HepG2 (cell line): ENCODE measurements at regions not wholly inside any gene's neighbourhood (a gene's known extent, or its start where the extent isn't known, plus 50 kb on each side); places are given as distances from the start of the nearest gene placed in this dataset.

Experiments
- ATAC-seq: fragments of 200-7000 bp; cut with Tn5 transposase; 3 replicates; pipeline ENCODE4 v1.9.1; 2020; ENCODE audit warnings: mild to moderate bottlenecking, moderate library complexity
- BruUV-seq: library from RNA; stranded (reverse); fragments of 400-500 nt; replicated peaks from 2 replicates; lab custom pipeline; 2021; lab: Mats Ljungman, UMichigan
- CTCF ChIA-PET: fragments of 300-600 bp; formaldehyde crosslinking; extraction: SDS; loops from one replicate; lab custom pipeline; 2021; ENCODE audit warnings: low total read pairs, inconsistent platforms, low intra/inter-chr PET ratio; lab: Yijun Ruan, JAX
- POLR2A ChIA-PET: fragments of 350-600 bp; sonication (Branson Sonifier 250); formaldehyde crosslinking; loops from one replicate; lab custom pipeline; 2020; ENCODE audit warnings: antibody characterized with exemption, inconsistent platforms; lab: Yijun Ruan, JAX
- DNase-seq: peaks from one replicate; pipeline ENCODE4 v3.0.0-alpha.2; 2015; ENCODE audit warnings: low spot score
- FAIRE-seq: peaks from 3 replicates; lab custom pipeline; 2011; peaks lifted over from hg19 to GRCh38; lab: Jason Lieb, UNC
- H2AFZ ChIP-seq: one replicate; pipeline ENCODE4 v1.6.1; 2011; ENCODE audit warnings: low read length, inconsistent platforms
- H3K27ac ChIP-seq: fragments of 300-600 bp; 3 replicates; pipeline ENCODE4 v1.8.0; 2011; ENCODE audit warnings: mixed run types, mild to moderate bottlenecking, mixed read lengths, low read length, inconsistent platforms; ENCODE audit not compliant: insufficient read depth; ENCODE audit errors: extremely low read length
- H3K27me3 ChIP-seq, 2 experiments: fragments of 200-600 bp in 1 of 2; 2 replicates in 1 of 2; 3 replicates in 1 of 2; pipeline versions ENCODE4 v1.6.0 to v1.8.0; 2011; ENCODE audit warnings: low read length in 2 of 2, mild to moderate bottlenecking in 2 of 2, moderate library complexity in 2 of 2, inconsistent platforms in 1 of 2; ENCODE audit not compliant: insufficient read depth in 2 of 2, control insufficient read depth in 1 of 2
- H3K36me3 ChIP-seq, 2 experiments: fragments of 200-600 bp in 1 of 2; replicated peaks in 1 of 2; 2 replicates in 1 of 2; 3 replicates in 1 of 2; pipeline versions ENCODE4 v1.5.1 to v1.8.0; 2011; ENCODE audit warnings: low read length in 2 of 2, inconsistent platforms in 1 of 2; ENCODE audit not compliant: insufficient read depth in 2 of 2, control insufficient read depth in 1 of 2
- H3K4me1 ChIP-seq: 2 replicates; pipeline ENCODE4 v1.5.1; 2012; ENCODE audit warnings: low read length, inconsistent platforms; ENCODE audit not compliant: insufficient read depth
- H3K4me2 ChIP-seq: 2 replicates; pipeline ENCODE4 v1.6.0; 2011; ENCODE audit warnings: low read depth, low read length, inconsistent platforms
- H3K4me3 ChIP-seq, 3 experiments: fragments of 200-600 bp in 1 of 3; sonication (generic), shearing (Covaris generic) in 1 of 3; replicated peaks in 1 of 3; 2 replicates each; pipeline ENCODE4 v1.5.1; 2011 to 2016; ENCODE audit warnings: low read length in 3 of 3, inconsistent platforms in 2 of 3, low read depth in 2 of 3, mild to moderate bottlenecking in 2 of 3, control low read depth in 1 of 3, mixed read lengths in 1 of 3; ENCODE audit not compliant: insufficient read depth in 1 of 3
- H3K79me2 ChIP-seq: one replicate; pipeline ENCODE4 v1.6.1; 2011; ENCODE audit warnings: low read length, inconsistent platforms; ENCODE audit not compliant: insufficient read depth
- H3K9ac ChIP-seq: 2 replicates; pipeline ENCODE4 v1.6.0; 2011; ENCODE audit warnings: mild to moderate bottlenecking, low read depth, low read length, inconsistent platforms; ENCODE audit not compliant: insufficient read depth
- H3K9me3 ChIP-seq: 2 replicates; pipeline ENCODE4 v1.5.1; 2012; ENCODE audit warnings: mild to moderate bottlenecking, low read length
- H4K20me1 ChIP-seq: 2 replicates; pipeline ENCODE4 v1.6.0; 2011; ENCODE audit warnings: inconsistent platforms, mild to moderate bottlenecking, low read length, moderate library complexity; ENCODE audit not compliant: insufficient read depth
- AKAP8 ChIP-seq: sonication (generic); formaldehyde crosslinking; IDR thresholded peaks from 2 replicates; pipeline ENCODE4 v1.5.1; 2020; ENCODE audit warnings: mild to moderate bottlenecking, missing genetic modification reagents
- JDP2 ChIP-seq: sonication (generic); formaldehyde crosslinking; IDR thresholded peaks from 2 replicates; pipeline ENCODE4 v1.8.1; 2022; ENCODE audit warnings: missing genetic modification reagents, borderline replicate concordance
- LCORL ChIP-seq, 2 experiments: fragments of 450-650 bp in 1 of 2; sonication (generic) in 1 of 2; formaldehyde crosslinking in 1 of 2; IDR thresholded peaks; 2 replicates each; pipeline versions ENCODE4 v1.5.0 to v1.6.1; 2017 to 2020; ENCODE audit warnings: antibody characterized with exemption in 1 of 2, missing genetic modification reagents in 1 of 2
- MAFK ChIP-seq, 2 experiments: IDR thresholded peaks in 1 of 2; conservative IDR thresholded peaks in 1 of 2; 2 replicates each; pipeline ENCODE4 v1.6.1; 2011; ENCODE audit warnings: improper control_type of control experiment in 2 of 2, low read length in 2 of 2
- PAF1 ChIP-seq: IDR thresholded peaks from 2 replicates; pipeline ENCODE4 v1.6.1; 2016; ENCODE audit warnings: missing genetic modification reagents, missing compliant biosample characterization
- SMC3 ChIP-seq: IDR thresholded peaks from 2 replicates; pipeline ENCODE4 v1.6.1; 2011; ENCODE audit warnings: low read length, improper control_type of control experiment
- SPEN ChIP-seq: sonication (generic); formaldehyde crosslinking; IDR thresholded peaks from 2 replicates; pipeline ENCODE4 v1.5.1; 2020; ENCODE audit warnings: low read depth, mild to moderate bottlenecking, missing genetic modification reagents
- STAG1 ChIP-seq: sonication (generic); formaldehyde crosslinking; IDR thresholded peaks from 2 replicates; pipeline ENCODE4 v1.4.0; 2020; ENCODE audit warnings: missing genetic modification reagents
- TRIM24 ChIP-seq: sonication (generic); formaldehyde crosslinking; IDR thresholded peaks from 2 replicates; pipeline ENCODE4 v1.8.0; 2022; ENCODE audit warnings: mild to moderate bottlenecking, missing genetic modification reagents
- XRCC5 ChIP-seq: fragments of 200-400 bp; formaldehyde crosslinking; optimal IDR thresholded peaks from 2 replicates; pipeline ENCODE3; 2017; ENCODE audit warnings: mild to moderate bottlenecking, low read length
- ZBTB1 ChIP-seq: sonication (generic); formaldehyde crosslinking; IDR thresholded peaks from 2 replicates; pipeline ENCODE4 v1.4.0; 2020; ENCODE audit warnings: missing genetic modification reagents, borderline replicate concordance
- ZNF264 ChIP-seq: sonication (generic); formaldehyde crosslinking; IDR thresholded peaks from 2 replicates; pipeline ENCODE4 v1.4.0; 2020; ENCODE audit warnings: missing genetic modification reagents
- ZNF512B ChIP-seq: sonication (generic); formaldehyde crosslinking; IDR thresholded peaks from 2 replicates; pipeline ENCODE4 v1.5.1; 2020; ENCODE audit warnings: missing genetic modification reagents, mild to moderate bottlenecking, borderline replicate concordance
- ZNF580 ChIP-seq: IDR thresholded peaks from 2 replicates; pipeline ENCODE4 v1.6.1; 2016; ENCODE audit warnings: low read depth, borderline replicate concordance
- in situ Hi-C: cut with HindIII; loops from 2 replicates; pipeline ENCODE4 v1.10.0; 2017; ENCODE audit warnings: low pct_unique_long_range_greater_than_20kb; ENCODE audit not compliant: extremely low pct_ligation_motif_present
- intact Hi-C: fragments of 100-400 bp; cut with micrococcal nuclease; formaldehyde crosslinking; loops from one replicate; pipeline ENCODE4 v1.10.0; 2022; ENCODE audit not compliant: unreplicated experiment
- TF ChIP-seq, protein P1 (sequence below): sonication (generic); formaldehyde crosslinking; IDR thresholded peaks from 2 replicates; pipeline ENCODE4 v1.4.0; 2020; ENCODE audit warnings: mild to moderate bottlenecking, missing genetic modification reagents
- TF ChIP-seq, protein P2 (sequence below): sonication (generic); formaldehyde crosslinking; IDR thresholded peaks from 2 replicates; pipeline ENCODE4 v1.5.0; 2020; ENCODE audit warnings: mild to moderate bottlenecking, missing genetic modification reagents, moderate library complexity

GRCh38 chr6:1016329-1017302 is 295.3 kb upstream of the FOXQ1 start (continued):
- TF ChIP-seq TRIM24 (CRISPR knock-in tag) (no peak), ZNF512B (CRISPR knock-in tag) (no peak), SPEN (CRISPR knock-in tag) (no peak)
- TF ChIP-seq, protein P1, sequence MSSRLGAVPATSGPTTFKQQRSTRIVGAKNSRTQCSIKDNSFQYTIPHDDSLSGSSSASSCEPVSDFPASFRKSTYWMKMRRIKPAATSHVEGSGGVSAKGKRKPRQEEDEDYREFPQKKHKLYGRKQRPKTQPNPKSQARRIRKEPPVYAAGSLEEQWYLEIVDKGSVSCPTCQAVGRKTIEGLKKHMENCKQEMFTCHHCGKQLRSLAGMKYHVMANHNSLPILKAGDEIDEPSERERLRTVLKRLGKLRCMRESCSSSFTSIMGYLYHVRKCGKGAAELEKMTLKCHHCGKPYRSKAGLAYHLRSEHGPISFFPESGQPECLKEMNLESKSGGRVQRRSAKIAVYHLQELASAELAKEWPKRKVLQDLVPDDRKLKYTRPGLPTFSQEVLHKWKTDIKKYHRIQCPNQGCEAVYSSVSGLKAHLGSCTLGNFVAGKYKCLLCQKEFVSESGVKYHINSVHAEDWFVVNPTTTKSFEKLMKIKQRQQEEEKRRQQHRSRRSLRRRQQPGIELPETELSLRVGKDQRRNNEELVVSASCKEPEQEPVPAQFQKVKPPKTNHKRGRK (CRISPR knock-in tag): no peak

DNA sequence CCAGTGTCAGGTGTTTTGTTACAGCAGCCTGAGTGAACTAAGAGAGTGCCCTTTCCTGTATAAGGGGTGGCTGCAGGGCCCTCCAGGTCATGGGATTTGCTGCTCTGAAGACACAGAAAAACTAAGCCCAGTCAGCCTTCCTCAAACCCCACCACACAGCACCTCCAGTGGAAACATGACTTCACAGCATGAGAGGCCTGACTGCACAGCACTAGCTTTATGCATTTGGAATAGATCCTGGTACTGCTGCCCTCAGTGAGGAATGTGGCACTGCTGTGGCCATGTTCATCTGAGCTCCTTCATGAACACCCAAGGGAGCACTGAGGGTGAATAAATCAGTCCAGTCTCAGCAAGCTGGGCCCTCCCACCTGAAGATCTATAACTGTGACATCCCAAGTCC is 296.1 kb upstream of the FOXQ1 start:
- ATAC-seq (peak; percentile 97), DNase-seq (peak; percentile 64), FAIRE-seq (peak; percentile 75)
- Histone ChIP-seq H3K4me2 (no peak overlapping the region), H3K36me3 (no peaks in the 10 kb centered on the region), H3K4me3 (no peak overlapping the region), H3K79me2 (no peaks in the 10 kb centered on the region), H3K4me1 (no peaks in the 10 kb centered on the region), H3K27ac (no peak overlapping the region), H3K27me3 (no peaks in the 10 kb centered on the region), H4K20me1 (no peaks in the 10 kb centered on the region), H3K9me3 (peaks cover 6% of the 10 kb centered on the region; the same call in 1 of the 2 replicates), H2AFZ (no peak overlapping the region), H3K9ac (no peak overlapping the region)
- BruUV-seq: no TSS peak
- ChIA-PET CTCF (no interaction called here), POLR2A (interaction anchor here (0.6 to 1.0 kb wide), 2 partner anchors 39 to 295 kb away, joined by 3 read pairs; partner anchors contain the start of gene FOXQ1)
- in situ Hi-C loops (no loop called here), intact Hi-C loops (no loop called here)
- TF ChIP-seq MAFK (conservative IDR thresholded peaks at IDR 0.05 in 1 of 2, IDR thresholded peaks at IDR 0.05 in 1 of 2; ENCODE audit: low read length in 2 of 2) (no peak), ZBTB1 (CRISPR knock-in tag) (no peak), JDP2 (CRISPR knock-in tag) (no peak), AKAP8 (CRISPR knock-in tag) (no peak), STAG1 (CRISPR knock-in tag) (peak; percentile 40), ZNF580 (CRISPR knock-in tag) (no peak), LCORL (IDR thresholded peaks at IDR 0.05) (no peak), LCORL (CRISPR knock-in tag; IDR thresholded peaks at IDR 0.05) (no peak), PAF1 (no peak), ZNF264 (CRISPR knock-in tag) (no peak), SMC3 (peak; percentile 55), XRCC5 (peak; percentile 30)
- TF ChIP-seq, protein P2, sequence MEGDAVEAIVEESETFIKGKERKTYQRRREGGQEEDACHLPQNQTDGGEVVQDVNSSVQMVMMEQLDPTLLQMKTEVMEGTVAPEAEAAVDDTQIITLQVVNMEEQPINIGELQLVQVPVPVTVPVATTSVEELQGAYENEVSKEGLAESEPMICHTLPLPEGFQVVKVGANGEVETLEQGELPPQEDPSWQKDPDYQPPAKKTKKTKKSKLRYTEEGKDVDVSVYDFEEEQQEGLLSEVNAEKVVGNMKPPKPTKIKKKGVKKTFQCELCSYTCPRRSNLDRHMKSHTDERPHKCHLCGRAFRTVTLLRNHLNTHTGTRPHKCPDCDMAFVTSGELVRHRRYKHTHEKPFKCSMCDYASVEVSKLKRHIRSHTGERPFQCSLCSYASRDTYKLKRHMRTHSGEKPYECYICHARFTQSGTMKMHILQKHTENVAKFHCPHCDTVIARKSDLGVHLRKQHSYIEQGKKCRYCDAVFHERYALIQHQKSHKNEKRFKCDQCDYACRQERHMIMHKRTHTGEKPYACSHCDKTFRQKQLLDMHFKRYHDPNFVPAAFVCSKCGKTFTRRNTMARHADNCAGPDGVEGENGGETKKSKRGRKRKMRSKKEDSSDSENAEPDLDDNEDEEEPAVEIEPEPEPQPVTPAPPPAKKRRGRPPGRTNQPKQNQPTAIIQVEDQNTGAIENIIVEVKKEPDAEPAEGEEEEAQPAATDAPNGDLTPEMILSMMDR: peak; percentile 17; the same call in 1 of the 2 replicates
